NOMO-1 treated with DMSO at 0.1 percent for 48 hours (cell line): ENCODE measurements at regions not wholly inside any gene's neighbourhood (a gene's known extent, or its start where the extent isn't known, plus 50 kb on each side); places are given as distances from the start of the nearest gene placed in this dataset.

ENCODE experiments used
- DNase-seq: peaks from one replicate; lab custom pipeline; 2025; ENCODE audit not compliant: unreplicated experiment; lab: John Stamatoyannopoulos, UW

GRCh38 chr10:42932735-42933447, 144.0 kb upstream of the RET start:
- DNase-seq = no peak

- DNase-seq = no peak
Observed at GRCh38 chr10:42933448-42934340, 143.2 kb upstream of the RET start.

DNA sequence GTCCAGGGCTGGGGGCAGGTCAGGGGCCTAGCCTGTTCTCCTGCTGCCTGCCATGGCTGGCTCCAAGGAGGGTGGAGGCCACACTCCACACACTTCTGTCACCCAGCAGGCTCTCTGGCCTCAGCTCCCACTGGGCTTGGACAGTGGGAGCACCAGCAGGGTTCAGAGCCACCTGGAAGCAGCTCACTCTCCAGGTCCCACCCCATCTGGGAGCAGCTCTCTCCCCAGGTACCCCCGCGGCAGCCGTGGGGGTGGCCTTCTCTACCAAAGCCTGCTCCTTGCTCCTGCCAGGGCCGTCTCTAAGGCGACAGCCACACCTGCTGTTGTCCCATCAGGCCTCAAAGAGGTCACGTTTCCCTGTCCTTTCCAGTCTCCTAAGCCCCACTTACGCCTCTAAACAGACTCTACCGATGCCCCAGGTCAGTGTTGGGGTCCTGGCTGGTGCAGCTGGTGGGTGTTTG, 142.5 kb upstream of the RET start:
- no peak for DNase-seq

- no peak for DNase-seq
Observed at GRCh38 chr10:42934842-42935241, 142.0 kb upstream of the RET start.

DNA sequence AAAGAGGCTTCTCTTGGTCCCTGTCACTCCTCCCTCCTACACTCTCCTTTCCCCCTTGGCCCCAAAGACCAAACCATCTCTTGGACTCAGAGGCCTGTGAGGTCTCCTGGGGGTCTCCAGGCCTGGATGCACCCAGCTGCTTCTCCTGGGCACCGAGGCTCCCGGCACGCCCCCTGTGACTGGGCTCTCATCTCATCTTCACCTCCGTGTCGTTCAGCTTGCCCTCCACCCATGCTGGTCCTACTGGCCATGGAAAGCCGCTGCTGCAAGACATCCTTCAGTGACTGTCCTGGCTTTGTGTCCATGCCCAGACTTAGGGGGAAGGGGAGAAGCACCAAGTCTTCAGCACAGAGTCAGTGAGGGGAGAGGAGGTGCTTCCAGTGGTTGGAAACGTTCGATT, 141.4 kb upstream of the RET start:
- DNase-seq = no peak

- no peak for DNase-seq
Observed at GRCh38 chr10:42936580-42936979, 140.3 kb upstream of the RET start.

- DNase-seq = no peak
Observed at GRCh38 chr10:42937048-42937447, 139.8 kb upstream of the RET start.

DNA sequence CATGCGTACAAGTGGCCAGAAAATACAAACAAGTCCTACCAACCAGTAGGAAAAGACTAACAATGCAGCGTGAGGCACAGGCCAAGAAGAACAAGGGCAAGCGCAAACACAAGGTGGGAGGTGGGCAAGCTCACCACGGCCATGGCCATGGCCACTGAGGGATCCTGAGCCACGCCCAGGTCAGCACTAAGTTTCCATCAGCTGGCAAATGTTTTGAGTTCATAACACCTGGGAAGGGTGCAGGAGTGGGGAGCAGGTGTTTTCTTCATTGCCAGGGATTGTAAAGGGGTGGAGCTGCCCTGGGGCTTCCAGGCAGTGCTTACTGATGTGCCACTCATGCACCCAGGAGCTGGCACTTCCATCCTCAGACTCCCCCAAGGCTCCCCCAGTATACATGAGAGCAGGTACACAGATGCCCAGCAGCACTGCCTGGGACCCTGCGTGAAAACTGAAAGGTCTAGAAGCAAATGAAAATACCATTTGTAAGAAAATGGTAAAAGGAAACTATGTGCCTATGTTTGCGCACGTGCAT, 139.2 kb upstream of the RET start:
- no peak for DNase-seq

GRCh38 chr10:42938351-42938750, 138.5 kb upstream of the RET start:
- DNase-seq = no peak

DNA sequence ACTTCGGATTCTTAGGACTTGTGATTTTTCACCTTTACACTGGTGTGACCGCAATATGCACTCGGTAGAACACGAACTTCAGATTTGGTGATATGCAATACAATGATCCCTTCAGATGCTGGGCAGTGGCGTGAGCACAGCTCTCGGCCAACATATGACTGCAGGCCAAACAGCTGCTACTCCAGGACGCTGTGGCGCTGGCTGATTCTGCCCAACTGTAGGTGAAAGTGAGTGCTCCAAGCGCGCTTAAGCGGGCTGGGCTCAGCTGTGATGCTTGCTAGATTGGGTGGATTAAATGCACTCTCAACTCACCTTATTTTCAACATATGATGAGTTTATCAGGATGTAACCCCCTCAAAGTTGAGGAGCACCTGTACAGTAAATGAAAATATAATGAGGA, 137.6 kb upstream of the RET start:
- no peak for DNase-seq

DNA sequence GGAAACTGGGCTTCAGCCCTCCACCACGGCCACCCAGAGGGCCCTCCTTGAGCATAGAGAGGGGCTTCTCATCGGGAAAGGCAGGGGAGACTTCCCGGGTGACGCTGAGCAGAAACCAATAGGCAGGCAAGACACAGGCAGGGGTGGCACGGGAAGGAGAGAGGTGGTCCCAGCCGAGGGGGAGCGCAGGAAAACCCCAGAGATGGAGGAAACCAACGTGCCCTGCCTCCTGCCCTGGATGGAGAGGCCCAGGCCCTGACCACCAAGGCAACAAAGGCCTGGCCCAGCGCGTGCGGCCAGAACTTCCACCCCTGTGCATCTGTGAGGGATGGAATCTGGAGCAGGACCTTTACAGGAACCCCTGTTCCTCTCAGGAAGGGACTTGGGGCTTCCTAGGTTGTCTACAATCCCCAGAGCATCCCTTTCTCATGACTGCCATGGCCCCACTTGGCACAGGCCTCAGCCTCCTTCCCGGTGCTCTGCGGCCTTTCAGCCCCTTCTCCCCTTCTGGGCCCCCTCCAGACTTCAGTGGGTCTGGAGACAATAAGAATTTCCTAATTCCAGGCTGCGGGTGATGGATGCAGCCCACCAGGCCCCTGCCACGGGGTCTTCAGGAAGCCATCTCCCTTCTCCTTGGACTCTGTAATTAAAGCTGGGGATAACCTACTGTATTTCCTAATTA, 137.0 kb upstream of the RET start:
- no peak for DNase-seq

DNA sequence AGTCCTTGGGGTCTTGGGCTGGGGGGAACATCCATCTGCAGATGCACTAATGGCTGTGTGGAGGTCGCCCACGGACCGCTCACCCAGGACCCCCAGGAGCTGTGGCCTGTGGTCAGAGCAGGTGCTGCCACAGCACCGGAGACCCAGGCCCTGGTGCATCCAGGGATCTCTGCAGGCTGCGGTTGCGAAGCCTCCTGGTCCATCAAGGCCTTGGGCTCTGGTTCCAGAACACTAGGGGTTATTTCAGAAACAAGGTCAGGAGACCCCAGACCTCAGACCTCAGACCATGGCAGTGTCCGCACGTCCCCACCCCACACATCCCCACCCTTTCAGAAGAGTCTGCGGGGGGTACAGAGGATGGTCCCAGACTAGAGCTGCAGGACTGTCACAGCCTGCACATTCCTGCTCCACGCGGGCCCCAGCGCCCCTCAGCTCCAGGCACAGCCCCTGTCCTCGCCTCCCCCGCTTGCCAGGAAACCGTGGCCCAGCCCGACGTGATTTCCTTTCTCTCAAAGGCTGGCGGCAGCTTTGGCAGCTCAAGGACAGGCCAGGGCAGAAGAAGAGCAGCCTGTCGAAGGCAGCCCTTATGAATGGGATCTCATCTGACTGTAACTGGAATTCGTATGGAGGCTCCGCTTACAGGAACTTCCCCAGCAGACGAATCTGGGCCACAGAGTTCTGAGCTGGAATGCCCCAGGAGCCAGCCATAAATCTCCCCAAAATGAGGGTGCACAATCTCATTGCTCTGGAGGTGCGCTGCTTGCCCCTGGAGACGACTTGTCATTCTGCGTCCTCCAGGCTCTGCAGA, 136.2 kb upstream of the RET start:
- no peak for DNase-seq

DNA sequence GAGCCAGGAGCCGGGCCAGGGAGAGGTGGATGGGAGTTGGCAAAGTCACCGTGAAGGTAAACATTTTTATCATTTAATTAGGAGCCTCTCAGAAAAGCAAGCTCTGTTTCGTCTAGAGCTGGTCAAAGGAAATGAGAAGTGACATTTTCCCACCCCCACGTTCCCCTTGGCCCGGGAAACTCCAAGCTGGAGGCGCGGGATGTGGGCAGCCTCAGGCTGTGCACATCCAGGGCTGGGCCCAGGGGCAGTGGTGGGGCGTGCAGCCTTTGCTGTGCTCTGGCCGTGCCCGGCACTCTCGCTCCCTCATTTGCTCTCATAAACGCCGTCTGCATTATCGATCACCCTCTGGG, 135.6 kb upstream of the RET start:
- no peak for DNase-seq

DNA sequence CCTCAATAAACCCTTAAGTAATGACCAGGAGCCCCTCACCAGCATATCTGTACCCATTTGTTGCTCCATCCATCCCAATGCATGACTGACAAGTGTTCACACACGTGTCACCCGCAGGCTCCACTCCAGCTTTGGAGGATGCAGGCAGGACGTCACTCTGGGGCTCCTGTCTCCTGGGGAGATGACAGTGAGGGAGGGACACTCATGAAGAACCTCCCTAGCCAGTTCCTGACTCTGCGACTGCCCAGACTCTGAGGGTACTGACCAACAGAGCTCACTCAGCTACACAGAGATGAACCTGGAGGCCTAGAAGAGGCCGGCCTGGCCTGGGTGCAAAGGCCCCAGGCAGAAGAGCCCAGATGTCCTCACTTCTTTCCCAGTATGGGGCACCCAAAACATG, 135.1 kb upstream of the RET start:
- no peak for DNase-seq

- DNase-seq = no peak
Observed at GRCh38 chr10:42942279-42942950, 134.5 kb upstream of the RET start.

- no peak for DNase-seq
Observed at GRCh38 chr10:42943025-42943818, 133.6 kb upstream of the RET start.

DNA sequence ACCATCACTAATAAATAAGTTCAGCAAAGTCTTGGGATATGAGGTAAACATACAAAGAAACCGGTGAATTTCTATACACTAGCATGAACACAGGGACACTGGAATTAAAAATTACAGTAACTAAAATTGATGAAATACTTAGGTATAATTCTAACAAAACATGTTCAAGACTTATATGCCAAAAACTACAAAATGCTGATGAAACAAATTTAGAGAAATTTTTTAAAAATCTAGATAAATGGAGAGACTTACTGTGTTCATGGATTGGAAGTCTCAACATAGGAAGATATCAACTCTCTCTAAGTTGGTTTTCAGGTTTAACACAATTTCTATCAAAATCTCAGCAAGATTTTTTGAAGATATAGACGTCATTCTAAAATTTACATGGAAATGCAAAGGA, 128.8 kb upstream of the RET start:
- DNase-seq = no peak

DNA sequence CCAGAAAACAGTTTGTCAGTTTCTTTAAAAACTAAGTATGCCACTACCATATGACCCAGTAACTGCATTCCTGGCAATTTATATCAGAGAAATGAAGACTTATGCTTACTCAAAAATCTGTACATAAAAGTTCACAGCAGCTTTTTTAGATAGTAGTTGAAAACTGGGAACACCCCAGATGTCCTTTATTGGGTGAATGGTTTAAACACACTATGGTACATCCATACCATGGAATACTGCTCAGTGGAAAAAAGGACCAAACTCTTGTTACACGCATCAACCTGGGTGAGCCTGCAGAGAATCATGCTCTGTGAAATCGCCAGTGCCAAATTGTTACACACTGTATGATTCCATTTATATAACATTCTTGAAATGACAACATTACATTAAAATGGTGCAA, 127.6 kb upstream of the RET start:
- DNase-seq = no peak
